ENCODE measurements at regions not wholly inside any gene's neighbourhood (a gene's known extent, or its start where the extent isn't known, plus 50 kb on each side); places are given as distances from the start of the nearest gene placed in this dataset.

DNA sequence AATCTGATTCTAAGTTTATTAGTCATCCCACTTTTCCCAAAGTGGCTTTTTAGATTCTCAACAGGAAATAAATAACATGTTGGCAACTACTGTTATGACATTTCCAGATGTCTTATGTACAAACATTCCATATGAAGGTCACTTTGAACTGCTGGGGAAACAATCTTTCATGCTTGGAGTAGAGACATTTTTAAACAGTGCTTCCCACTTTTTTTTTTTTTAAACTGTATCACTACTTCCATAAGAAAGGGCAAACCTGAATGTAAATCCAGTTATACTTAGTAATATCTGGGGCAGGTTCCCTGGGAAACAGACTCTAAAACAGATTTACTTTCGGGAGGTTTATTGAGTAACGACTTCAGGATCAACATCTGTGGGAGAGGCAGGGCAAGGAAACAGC lies 473.8 kb downstream of the TAFA4 start:
- H3K9me2 ChIP-seq (replicated peaks; ENCODE audit: control insufficient read depth, low read length), result no peaks in the 10 kb centered on the region
- H3K9me3 ChIP-seq (ENCODE audit: control insufficient read depth, insufficient read depth, low read length), result peaks cover 5% of the 10 kb centered on the region; the same call in 1 of the 2 replicates
- TF ChIP-seq, protein P1, sequence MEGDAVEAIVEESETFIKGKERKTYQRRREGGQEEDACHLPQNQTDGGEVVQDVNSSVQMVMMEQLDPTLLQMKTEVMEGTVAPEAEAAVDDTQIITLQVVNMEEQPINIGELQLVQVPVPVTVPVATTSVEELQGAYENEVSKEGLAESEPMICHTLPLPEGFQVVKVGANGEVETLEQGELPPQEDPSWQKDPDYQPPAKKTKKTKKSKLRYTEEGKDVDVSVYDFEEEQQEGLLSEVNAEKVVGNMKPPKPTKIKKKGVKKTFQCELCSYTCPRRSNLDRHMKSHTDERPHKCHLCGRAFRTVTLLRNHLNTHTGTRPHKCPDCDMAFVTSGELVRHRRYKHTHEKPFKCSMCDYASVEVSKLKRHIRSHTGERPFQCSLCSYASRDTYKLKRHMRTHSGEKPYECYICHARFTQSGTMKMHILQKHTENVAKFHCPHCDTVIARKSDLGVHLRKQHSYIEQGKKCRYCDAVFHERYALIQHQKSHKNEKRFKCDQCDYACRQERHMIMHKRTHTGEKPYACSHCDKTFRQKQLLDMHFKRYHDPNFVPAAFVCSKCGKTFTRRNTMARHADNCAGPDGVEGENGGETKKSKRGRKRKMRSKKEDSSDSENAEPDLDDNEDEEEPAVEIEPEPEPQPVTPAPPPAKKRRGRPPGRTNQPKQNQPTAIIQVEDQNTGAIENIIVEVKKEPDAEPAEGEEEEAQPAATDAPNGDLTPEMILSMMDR (IDR thresholded peaks at IDR 0.05; ENCODE audit: low read depth, low read length, poor library complexity, severe bottlenecking), result no peak
- no peak for TF ChIP-seq EZH2phosphoT487 (IDR thresholded peaks at IDR 0.05; ENCODE audit: borderline replicate concordance, low read length)
- no peaks in the 10 kb centered on the region for H4K20me1 ChIP-seq (ENCODE audit: control insufficient read depth, insufficient read depth, low read depth, low read length)
- no peak overlapping the region for H3K4me3 ChIP-seq (ENCODE audit: low read length)
- no peaks in the 10 kb centered on the region for H3F3A ChIP-seq (ENCODE audit: control insufficient read depth, insufficient read depth)
- no peaks in the 10 kb centered on the region for H3K79me2 ChIP-seq (ENCODE audit: control insufficient read depth, low read length)
- no peak overlapping the region for H3K27ac ChIP-seq (ENCODE audit: low read depth, low read length)
- H3K4me1 ChIP-seq (ENCODE audit: control insufficient read depth, low read length), result no peaks in the 10 kb centered on the region
- no peaks in the 10 kb centered on the region for H3K36me3 ChIP-seq (ENCODE audit: control insufficient read depth, low read length)
- H3K27me3 ChIP-seq (ENCODE audit: control insufficient read depth, low read length), result no peaks in the 10 kb centered on the region
- no peak overlapping the region for H3K4me2 ChIP-seq (ENCODE audit: low read length)

DNA sequence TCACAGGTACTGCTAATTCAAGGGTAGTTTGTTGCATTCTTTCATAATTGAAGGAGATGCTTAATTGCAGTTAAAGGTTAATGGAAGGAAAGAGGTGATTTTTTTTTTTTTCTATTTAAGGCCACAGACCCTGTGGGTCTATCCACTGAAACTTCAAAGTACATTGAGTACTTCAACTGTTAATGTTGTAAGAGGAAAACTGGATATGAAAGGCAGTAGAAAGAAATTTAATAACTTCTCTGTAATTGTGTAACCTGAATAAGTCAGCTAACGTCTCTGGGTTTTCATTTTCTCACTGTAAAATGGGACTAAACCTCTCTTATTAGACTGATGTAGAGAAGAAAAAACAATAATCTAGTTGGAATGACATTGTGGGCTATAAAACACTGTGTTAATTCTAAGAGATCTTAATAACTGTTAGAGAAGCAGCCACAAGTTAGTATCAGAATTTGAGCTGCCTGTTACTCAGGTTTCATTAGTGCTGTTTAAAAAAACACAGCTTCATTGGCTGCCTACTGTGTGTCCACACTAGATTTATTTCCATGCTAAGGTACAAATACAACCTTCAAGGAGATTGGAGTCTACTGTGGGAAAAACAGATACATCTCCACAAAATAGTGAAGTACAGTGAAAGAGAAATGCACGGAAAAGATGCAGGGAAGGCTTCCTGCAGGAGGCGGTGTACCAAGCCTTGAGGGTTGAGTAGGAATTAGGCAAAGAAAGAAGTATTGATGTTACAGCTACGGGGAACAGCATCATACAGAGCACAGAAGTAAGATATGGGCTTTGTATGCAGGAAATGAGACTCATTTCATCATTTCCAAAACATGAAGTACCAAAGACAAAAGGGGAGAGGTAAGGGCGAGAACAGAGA lies 483.6 kb downstream of the TAFA4 start:
- Histone ChIP-seq H3K4me1 (ENCODE audit: control insufficient read depth, low read length) (no peaks in the 10 kb centered on the region), H3K4me2 (ENCODE audit: low read length) (no peak overlapping the region), H3K27me3 (ENCODE audit: control insufficient read depth, low read length) (no peaks in the 10 kb centered on the region), H3K36me3 (ENCODE audit: control insufficient read depth, low read length) (no peaks in the 10 kb centered on the region), H3K27ac (ENCODE audit: low read depth, low read length) (no peak overlapping the region), H3K4me3 (ENCODE audit: low read length) (no peak overlapping the region), H3F3A (ENCODE audit: control insufficient read depth, insufficient read depth) (no peaks in the 10 kb centered on the region), H3K9me3 (ENCODE audit: control insufficient read depth, insufficient read depth, low read length) (no peaks in the 10 kb centered on the region), H4K20me1 (ENCODE audit: control insufficient read depth, insufficient read depth, low read depth, low read length) (no peaks in the 10 kb centered on the region), H3K9me2 (replicated peaks; ENCODE audit: control insufficient read depth, low read length) (no peaks in the 10 kb centered on the region), H3K79me2 (ENCODE audit: control insufficient read depth, low read length) (no peaks in the 10 kb centered on the region)
- no peak for TF ChIP-seq EZH2phosphoT487 (IDR thresholded peaks at IDR 0.05; ENCODE audit: borderline replicate concordance, low read length)
- TF ChIP-seq, protein P1 (IDR thresholded peaks at IDR 0.05; ENCODE audit: low read depth, low read length, poor library complexity, severe bottlenecking), result no peak

DNA sequence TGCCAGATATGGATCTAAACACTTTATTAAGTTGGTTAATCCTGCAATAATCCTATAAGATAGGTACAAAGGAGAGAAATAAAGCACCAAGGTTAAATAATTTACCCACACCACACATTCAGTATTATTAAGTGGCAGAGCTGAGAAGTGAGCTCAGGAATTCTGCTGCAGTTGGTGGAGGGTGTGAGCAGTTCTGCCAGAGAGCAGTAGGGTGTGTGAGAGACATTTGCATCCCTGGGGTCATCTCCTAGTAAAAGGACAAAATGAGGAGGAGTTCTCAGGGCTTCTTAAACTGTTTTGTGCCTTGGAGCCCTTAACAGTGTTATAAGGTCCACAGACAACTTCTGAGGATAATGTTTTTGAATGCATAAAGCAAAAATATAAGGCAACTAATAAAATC lies 484.5 kb downstream of the TAFA4 start:
- Histone ChIP-seq H3K9me2 (replicated peaks; ENCODE audit: control insufficient read depth, low read length) (no peaks in the 10 kb centered on the region), H3K27ac (ENCODE audit: low read depth, low read length) (no peak overlapping the region), H3F3A (ENCODE audit: control insufficient read depth, insufficient read depth) (no peaks in the 10 kb centered on the region), H3K4me1 (ENCODE audit: control insufficient read depth, low read length) (no peaks in the 10 kb centered on the region), H3K4me2 (ENCODE audit: low read length) (no peak overlapping the region), H3K36me3 (ENCODE audit: control insufficient read depth, low read length) (no peaks in the 10 kb centered on the region), H4K20me1 (ENCODE audit: control insufficient read depth, insufficient read depth, low read depth, low read length) (no peaks in the 10 kb centered on the region), H3K79me2 (ENCODE audit: control insufficient read depth, low read length) (no peaks in the 10 kb centered on the region), H3K9me3 (ENCODE audit: control insufficient read depth, insufficient read depth, low read length) (no peaks in the 10 kb centered on the region), H3K4me3 (ENCODE audit: low read length) (no peak overlapping the region), H3K27me3 (ENCODE audit: control insufficient read depth, low read length) (no peaks in the 10 kb centered on the region)
- no peak for TF ChIP-seq EZH2phosphoT487 (IDR thresholded peaks at IDR 0.05; ENCODE audit: borderline replicate concordance, low read length)
- TF ChIP-seq, protein P1 (IDR thresholded peaks at IDR 0.05; ENCODE audit: low read depth, low read length, poor library complexity, severe bottlenecking), result no peak
